Osteoblast (primary cell): ENCODE measurements at regions not wholly inside any gene's neighbourhood (a gene's known extent, or its start where the extent isn't known, plus 50 kb on each side); places are given as distances from the start of the nearest gene placed in this dataset.
A peak's percentile ranks its signal among the peaks of the same experiment; 100 is the strongest.

ENCODE experiments used
- DNase-seq: peaks from one replicate; pipeline ENCODE4 v3.0.0; 2011; ENCODE audit warnings: low spot score, mixed read lengths; ENCODE audit not compliant: insufficient read length; ENCODE audit errors: missing footprints
- H2AFZ ChIP-seq: 2 replicates; pipeline ENCODE4 v1.6.0; 2011; ENCODE audit warnings: mild to moderate bottlenecking, low read length
- H3K27ac ChIP-seq: 2 replicates; pipeline ENCODE4 v1.5.1; 2011; ENCODE audit warnings: mild to moderate bottlenecking, low read depth, low read length, moderate library complexity
- H3K27me3 ChIP-seq: 2 replicates; pipeline ENCODE4 v1.6.0; 2012; ENCODE audit warnings: mild to moderate bottlenecking, control low read depth, inconsistent platforms, low read length, moderate library complexity; ENCODE audit not compliant: insufficient read depth
- H3K36me3 ChIP-seq: 2 replicates; pipeline ENCODE4 v1.5.1; 2011; ENCODE audit warnings: mild to moderate bottlenecking, low read length, control low read depth, moderate library complexity; ENCODE audit not compliant: insufficient read depth
- H3K4me1 ChIP-seq: 2 replicates; pipeline ENCODE4 v1.5.1; 2011; ENCODE audit warnings: mild to moderate bottlenecking, low read length, control low read depth, moderate library complexity; ENCODE audit not compliant: insufficient read depth
- H3K4me2 ChIP-seq: 2 replicates; pipeline ENCODE4 v1.6.0; 2011; ENCODE audit warnings: mild to moderate bottlenecking, low read length; ENCODE audit not compliant: insufficient read depth
- H3K4me3 ChIP-seq: fragments of 200-600 bp; sonication (generic); 3 replicates; pipeline ENCODE4 v1.5.1; 2012; ENCODE audit warnings: mild to moderate bottlenecking, low read length, inconsistent platforms; ENCODE audit not compliant: insufficient read depth
- H3K79me2 ChIP-seq: 2 replicates; pipeline ENCODE4 v1.6.0; 2012; ENCODE audit warnings: mild to moderate bottlenecking, low read length, control low read depth, inconsistent platforms; ENCODE audit not compliant: insufficient read depth
- H3K9me3 ChIP-seq: 2 replicates; pipeline ENCODE4 v1.5.1; 2011; ENCODE audit warnings: low read depth, low read length, control low read depth
- H4K20me1 ChIP-seq: 2 replicates; pipeline ENCODE4 v1.6.0; 2012; ENCODE audit warnings: mild to moderate bottlenecking, low read length, control low read depth; ENCODE audit not compliant: insufficient read depth
- CTCF ChIP-seq: IDR thresholded peaks from 2 replicates; pipeline ENCODE4 v1.5.1; 2011; ENCODE audit warnings: mild to moderate bottlenecking, low read depth, low read length, moderate library complexity; ENCODE audit errors: extremely low read depth

- no peak overlapping the region for H3K4me2 ChIP-seq
- no peaks in the 10 kb centered on the region for H3K79me2 ChIP-seq
- no peaks in the 10 kb centered on the region for H3K9me3 ChIP-seq
- no peak overlapping the region for H3K4me3 ChIP-seq
- H3K4me1 ChIP-seq: peaks cover 21% of the 10 kb centered on the region
- no peak overlapping the region for H2AFZ ChIP-seq
- no peaks in the 10 kb centered on the region for H4K20me1 ChIP-seq
- H3K27me3 ChIP-seq: no peaks in the 10 kb centered on the region
- H3K36me3 ChIP-seq: no peaks in the 10 kb centered on the region
- no peak for TF ChIP-seq CTCF
- no peak overlapping the region for H3K27ac ChIP-seq
- no peak for DNase-seq
Measured at GRCh38 chr4:156642161-156642560, 329.4 kb downstream of the PDGFC start.

GRCh38 chr4:156638925-156639605 is 332.5 kb downstream of the PDGFC start:
- no peaks in the 10 kb centered on the region for H4K20me1 ChIP-seq
- H3K36me3 ChIP-seq: no peaks in the 10 kb centered on the region
- no peaks in the 10 kb centered on the region for H3K79me2 ChIP-seq
- H3K9me3 ChIP-seq: no peaks in the 10 kb centered on the region
- no peak for DNase-seq
- peaks cover 29% of the 10 kb centered on the region for H3K4me1 ChIP-seq
- H3K4me3 ChIP-seq: no peak overlapping the region
- peak overlapping the region; percentile 62 for H3K27ac ChIP-seq
- H2AFZ ChIP-seq: peak overlapping the region; percentile 10
- TF ChIP-seq CTCF: no peak
- H3K27me3 ChIP-seq: no peaks in the 10 kb centered on the region
- peak overlapping the region; percentile 50 for H3K4me2 ChIP-seq

- no peak for DNase-seq
- Histone ChIP-seq H3K27ac (peak overlapping the region; percentile 62), H3K9me3 (no peaks in the 10 kb centered on the region), H3K36me3 (no peaks in the 10 kb centered on the region), H3K4me2 (peak overlapping the region; percentile 50), H3K4me1 (peaks cover 29% of the 10 kb centered on the region), H3K4me3 (no peak overlapping the region), H4K20me1 (no peaks in the 10 kb centered on the region), H3K79me2 (no peaks in the 10 kb centered on the region), H2AFZ (peak overlapping the region; percentile 38), H3K27me3 (no peaks in the 10 kb centered on the region)
- no peak for TF ChIP-seq CTCF
Measured at GRCh38 chr4:156638334-156638733, 333.3 kb downstream of the PDGFC start.

GRCh38 chr4:156636381-156636780 is 335.2 kb downstream of the PDGFC start:
- DNase-seq: no peak
- no peaks in the 10 kb centered on the region for H3K9me3 ChIP-seq
- no peaks in the 10 kb centered on the region for H4K20me1 ChIP-seq
- H3K4me1 ChIP-seq: peaks cover 26% of the 10 kb centered on the region
- no peak overlapping the region for H3K4me3 ChIP-seq
- no peaks in the 10 kb centered on the region for H3K79me2 ChIP-seq
- no peak overlapping the region for H3K4me2 ChIP-seq
- no peak overlapping the region for H2AFZ ChIP-seq
- no peaks in the 10 kb centered on the region for H3K27me3 ChIP-seq
- no peak for TF ChIP-seq CTCF
- no peaks in the 10 kb centered on the region for H3K36me3 ChIP-seq
- H3K27ac ChIP-seq: no peak overlapping the region
